Mesenchymal stem cell (in vitro differentiated cells and primary cell): ENCODE measurements at regions not wholly inside any gene's neighbourhood (a gene's known extent, or its start where the extent isn't known, plus 50 kb on each side); places are given as distances from the start of the nearest gene placed in this dataset.
A peak's percentile ranks its signal among the peaks of the same experiment; 100 is the strongest.

ENCODE experiments used
- DNase-seq: peaks from one replicate; pipeline ENCODE4 v3.0.0-alpha.2; 2013
- H2AFZ ChIP-seq: one replicate; pipeline ENCODE4 v1.6.1; 2013; ENCODE audit warnings: low read depth, mild to moderate bottlenecking, control low read depth, inconsistent platforms, low read length, moderate library complexity
- H2AK5ac ChIP-seq: 2 replicates; pipeline ENCODE4 v1.6.1; 2013; ENCODE audit warnings: low read length, moderate library complexity, mild to moderate bottlenecking, inconsistent platforms; ENCODE audit not compliant: severe bottlenecking
- H2BK120ac ChIP-seq: one replicate; pipeline ENCODE4 v1.6.1; 2013; ENCODE audit warnings: low read depth, mild to moderate bottlenecking, inconsistent platforms, low read length, moderate library complexity
- H2BK12ac ChIP-seq, 2 experiments: one replicate each; pipeline ENCODE4 v1.6.1; 2013; ENCODE audit warnings: inconsistent platforms in 2 of 2, low read length in 2 of 2, mild to moderate bottlenecking in 2 of 2, moderate library complexity in 2 of 2, control low read depth in 1 of 2
- H2BK15ac ChIP-seq: one replicate; pipeline ENCODE4 v1.6.1; 2013; ENCODE audit warnings: mild to moderate bottlenecking, low read depth, inconsistent platforms; ENCODE audit not compliant: poor library complexity, severe bottlenecking
- H2BK5ac ChIP-seq: 2 replicates; pipeline ENCODE4 v1.6.1; 2013; ENCODE audit warnings: low read depth, mild to moderate bottlenecking, low read length, control low read depth, inconsistent platforms; ENCODE audit not compliant: poor library complexity, severe bottlenecking
- H3K14ac ChIP-seq, 2 experiments: one replicate each; pipeline ENCODE4 v1.6.1; 2013; ENCODE audit warnings: inconsistent platforms in 2 of 2, low read length in 2 of 2, control low read depth in 1 of 2, mild to moderate bottlenecking in 1 of 2, moderate library complexity in 1 of 2
- H3K18ac ChIP-seq, 2 experiments: one replicate each; pipeline ENCODE4 v1.6.1; 2013; ENCODE audit warnings: inconsistent platforms in 2 of 2, low read length in 2 of 2, control low read depth in 1 of 2, low read depth in 1 of 2, mild to moderate bottlenecking in 1 of 2
- H3K23ac ChIP-seq, 2 experiments: one replicate each; pipeline ENCODE4 v1.6.1; 2013; ENCODE audit warnings: inconsistent platforms in 2 of 2, low read length in 2 of 2, mild to moderate bottlenecking in 2 of 2, moderate library complexity in 2 of 2, control low read depth in 1 of 2
- H3K27ac ChIP-seq: 2 replicates; pipeline ENCODE4 v1.5.1; 2013; ENCODE audit warnings: mild to moderate bottlenecking, moderate library complexity, low read length, control low read depth, inconsistent platforms; ENCODE audit not compliant: poor library complexity, severe bottlenecking
- H3K27me3 ChIP-seq, 2 experiments: 2 replicates each; pipeline versions ENCODE4 v1.6.1 to v1.7.0; 2013; ENCODE audit warnings: low read length in 2 of 2, mild to moderate bottlenecking in 2 of 2, moderate library complexity in 2 of 2, control low read depth in 1 of 2, inconsistent platforms in 1 of 2; ENCODE audit not compliant: control insufficient read depth in 1 of 2, insufficient read depth in 1 of 2
- H3K36me3 ChIP-seq, 2 experiments: 2 replicates each; pipeline versions ENCODE4 v1.6.1 to v1.7.0; 2013; ENCODE audit warnings: low read length in 2 of 2, control low read depth in 1 of 2, inconsistent platforms in 1 of 2, low read depth in 1 of 2, mild to moderate bottlenecking in 1 of 2; ENCODE audit not compliant: insufficient read depth in 2 of 2, control insufficient read depth in 1 of 2
- H3K4ac ChIP-seq, 2 experiments: one replicate each; pipeline ENCODE4 v1.6.1; 2013; ENCODE audit warnings: inconsistent platforms in 2 of 2, low read length in 2 of 2, mild to moderate bottlenecking in 2 of 2, moderate library complexity in 2 of 2, control low read depth in 1 of 2, low read depth in 1 of 2
- H3K4me1 ChIP-seq: 2 replicates; pipeline ENCODE4 v1.6.1; 2013; ENCODE audit warnings: low read depth, low read length, control low read depth; ENCODE audit not compliant: control insufficient read depth, insufficient read depth
- H3K4me2 ChIP-seq: 2 replicates; pipeline ENCODE4 v1.6.1; 2013; ENCODE audit warnings: low read length, mild to moderate bottlenecking, inconsistent platforms; ENCODE audit not compliant: poor library complexity, severe bottlenecking
- H3K4me3 ChIP-seq, 2 experiments: 2 replicates each; pipeline versions ENCODE4 v1.5.1 to v1.7.0; 2013; ENCODE audit warnings: low read length in 2 of 2, mild to moderate bottlenecking in 2 of 2, control low read depth in 1 of 2, low read depth in 1 of 2; ENCODE audit not compliant: insufficient read depth in 1 of 2
- H3K79me1 ChIP-seq: replicated peaks from 2 replicates; pipeline ENCODE4 v1.6.1; 2013; ENCODE audit warnings: mild to moderate bottlenecking, control low read depth, low read length, inconsistent platforms; ENCODE audit not compliant: poor library complexity, severe bottlenecking
- H3K9ac ChIP-seq: 2 replicates; pipeline ENCODE4 v1.7.0; 2013; ENCODE audit warnings: mild to moderate bottlenecking, low read length, moderate library complexity
- H3K9me3 ChIP-seq: 2 replicates; pipeline ENCODE4 v1.7.0; 2013; ENCODE audit warnings: mild to moderate bottlenecking, low read length; ENCODE audit not compliant: control insufficient read depth
- H4K8ac ChIP-seq: one replicate; pipeline ENCODE4 v1.6.1; 2013; ENCODE audit warnings: inconsistent platforms, mild to moderate bottlenecking, low read length, moderate library complexity
- H4K91ac ChIP-seq: one replicate; pipeline ENCODE4 v1.6.1; 2013; ENCODE audit warnings: mild to moderate bottlenecking, low read length, inconsistent platforms
- WGBS: methylation state at CpG from one replicate; pipeline ENCODE4 v1.1.7; 2013; ENCODE audit warnings: mixed read lengths; 5-methylcytosine and 5-hydroxymethylcytosine counted together

GRCh38 chr5:8470489-8470888 is 601.5 kb downstream of the MTRR start:
- H3K4me2 ChIP-seq, result no peak overlapping the region
- H3K9me3 ChIP-seq, result peaks cover 15% of the 10 kb centered on the region
- peak overlapping the region in 1 of 2 experiments; percentile 38 for H3K4me3 ChIP-seq
- H3K36me3 ChIP-seq, result no peaks in the 10 kb centered on the region
- no peak overlapping the region for H2BK12ac ChIP-seq
- no peak overlapping the region for H4K8ac ChIP-seq
- no peaks in the 10 kb centered on the region for H3K27me3 ChIP-seq
- H3K9ac ChIP-seq, result no peak overlapping the region
- H3K14ac ChIP-seq, result no peak overlapping the region
- H2AFZ ChIP-seq, result no peak overlapping the region
- no peak overlapping the region for H2BK15ac ChIP-seq
- no peak overlapping the region for H2AK5ac ChIP-seq
- no peak overlapping the region for H4K91ac ChIP-seq
- H3K4ac ChIP-seq, result no peak overlapping the region
- H3K18ac ChIP-seq, result no peak overlapping the region
- no peak overlapping the region for H2BK5ac ChIP-seq
- no peak overlapping the region for H3K27ac ChIP-seq
- WGBS, result 86% methylated on average over 4 of the region's 4 CpGs
- DNase-seq, result no peak
- no peaks in the 10 kb centered on the region for H3K4me1 ChIP-seq
- H3K79me1 ChIP-seq, result no peaks in the 10 kb centered on the region
- no peak overlapping the region for H3K23ac ChIP-seq
- no peak overlapping the region for H2BK120ac ChIP-seq

GRCh38 chr5:8471581-8471980 is 602.6 kb downstream of the MTRR start:
- Histone ChIP-seq H2BK15ac (no peak overlapping the region), H2AK5ac (no peak overlapping the region), H3K4me2 (no peak overlapping the region), H3K4me3 (no peak overlapping the region), H2AFZ (no peak overlapping the region), H3K27me3 (no peaks in the 10 kb centered on the region), H3K23ac (no peak overlapping the region), H3K79me1 (no peaks in the 10 kb centered on the region), H3K18ac (no peak overlapping the region), H3K14ac (no peak overlapping the region), H3K4ac (no peak overlapping the region), H3K27ac (no peak overlapping the region), H2BK12ac (no peak overlapping the region), H3K9me3 (peaks cover 15% of the 10 kb centered on the region), H3K36me3 (no peaks in the 10 kb centered on the region), H2BK5ac (no peak overlapping the region), H3K9ac (no peak overlapping the region), H2BK120ac (no peak overlapping the region), H4K91ac (no peak overlapping the region), H3K4me1 (no peaks in the 10 kb centered on the region), H4K8ac (no peak overlapping the region)
- WGBS, result 26% methylated on average over 2 of the region's 4 CpGs
- DNase-seq, result peak; percentile 60

- H3K4me2 ChIP-seq, result no peak overlapping the region
- H3K9me3 ChIP-seq, result peaks cover 15% of the 10 kb centered on the region
- no peak overlapping the region for H2BK5ac ChIP-seq
- no peak overlapping the region for H2AK5ac ChIP-seq
- no peak overlapping the region for H3K9ac ChIP-seq
- no peak overlapping the region for H2AFZ ChIP-seq
- H4K91ac ChIP-seq, result peak overlapping the region; percentile 68
- no peak overlapping the region for H4K8ac ChIP-seq
- no peak overlapping the region for H3K18ac ChIP-seq
- no peaks in the 10 kb centered on the region for H3K79me1 ChIP-seq
- no peak overlapping the region for H3K4ac ChIP-seq
- H3K4me3 ChIP-seq, result no peak overlapping the region
- 53% methylated on average over 1 of the region's 3 CpGs for WGBS
- no peak overlapping the region for H3K27ac ChIP-seq
- H2BK120ac ChIP-seq, result no peak overlapping the region
- DNase-seq, result no peak
- no peaks in the 10 kb centered on the region for H3K4me1 ChIP-seq
- no peaks in the 10 kb centered on the region for H3K27me3 ChIP-seq
- no peak overlapping the region for H2BK12ac ChIP-seq
- no peaks in the 10 kb centered on the region for H3K36me3 ChIP-seq
- H3K23ac ChIP-seq, result no peak overlapping the region
- H3K14ac ChIP-seq, result no peak overlapping the region
- H2BK15ac ChIP-seq, result no peak overlapping the region
Observed at GRCh38 chr5:8473016-8473415, 604.1 kb downstream of the MTRR start.

- H2BK120ac ChIP-seq, result no peak overlapping the region
- no peaks in the 10 kb centered on the region for H3K36me3 ChIP-seq
- H3K23ac ChIP-seq, result no peak overlapping the region
- no peak overlapping the region for H3K14ac ChIP-seq
- no peak overlapping the region for H2AK5ac ChIP-seq
- no peak for DNase-seq
- no peak overlapping the region for H3K27ac ChIP-seq
- no peak overlapping the region for H2BK15ac ChIP-seq
- no peak overlapping the region for H2AFZ ChIP-seq
- no peak overlapping the region for H3K4ac ChIP-seq
- H3K4me3 ChIP-seq, result no peak overlapping the region
- H3K79me1 ChIP-seq, result no peaks in the 10 kb centered on the region
- H3K4me2 ChIP-seq, result no peak overlapping the region
- no peaks in the 10 kb centered on the region for H3K27me3 ChIP-seq
- H3K9me3 ChIP-seq, result peaks cover 15% of the 10 kb centered on the region
- H4K8ac ChIP-seq, result no peak overlapping the region
- no peak overlapping the region for H2BK5ac ChIP-seq
- H3K9ac ChIP-seq, result no peak overlapping the region
- no peak overlapping the region for H3K18ac ChIP-seq
- no peak overlapping the region for H4K91ac ChIP-seq
- H3K4me1 ChIP-seq, result no peaks in the 10 kb centered on the region
- no peak overlapping the region for H2BK12ac ChIP-seq
- 46% methylated on average over 6 of the region's 6 CpGs for WGBS
Observed at GRCh38 chr5:8473827-8474568, 605.0 kb downstream of the MTRR start.
